Keratinocyte (primary cell): ENCODE measurements at regions not wholly inside any gene's neighbourhood (a gene's known extent, or its start where the extent isn't known, plus 50 kb on each side); places are given as distances from the start of the nearest gene placed in this dataset.

ENCODE experiments used
- DNase-seq: peaks from one replicate; pipeline ENCODE4 v3.0.0-alpha.2; 2011; ENCODE audit warnings: low read depth, missing footprints, low spot score
- FAIRE-seq: peaks from 2 replicates; lab custom pipeline; 2011; peaks lifted over from hg19 to GRCh38; lab: Jason Lieb, UNC
- H2AFZ ChIP-seq: 2 replicates; pipeline ENCODE4 v1.6.0; 2012; ENCODE audit warnings: low read length, control low read depth, inconsistent platforms; ENCODE audit not compliant: control insufficient read depth
- H3K27ac ChIP-seq: 2 replicates; pipeline ENCODE4 v1.5.1; 2011; ENCODE audit warnings: low read length; ENCODE audit not compliant: control insufficient read depth, insufficient read depth
- H3K27me3 ChIP-seq: 3 replicates; pipeline ENCODE4 v1.6.0; 2011; ENCODE audit warnings: low read length; ENCODE audit not compliant: control insufficient read depth, insufficient read depth; ENCODE audit errors: extremely low read depth
- H3K36me3 ChIP-seq, 2 experiments: 2 replicates in 1 of 2; 3 replicates in 1 of 2; pipeline ENCODE4 v1.5.1; 2011; ENCODE audit warnings: low read length in 2 of 2, mild to moderate bottlenecking in 1 of 2; ENCODE audit not compliant: control insufficient read depth in 2 of 2, insufficient read depth in 2 of 2; ENCODE audit errors: extremely low read depth in 1 of 2
- H3K4me1 ChIP-seq: 3 replicates; pipeline ENCODE4 v1.5.1; 2011; ENCODE audit warnings: low read length; ENCODE audit not compliant: control insufficient read depth, insufficient read depth; ENCODE audit errors: extremely low read depth
- H3K4me2 ChIP-seq: 3 replicates; pipeline ENCODE4 v1.6.0; 2011; ENCODE audit warnings: low read depth, low read length; ENCODE audit not compliant: control insufficient read depth, insufficient read depth; ENCODE audit errors: extremely low read depth
- H3K4me3 ChIP-seq, 3 experiments: fragments of 200-600 bp in 1 of 3; sonication (generic) in 1 of 3; 2 replicates in 2 of 3; 3 replicates in 1 of 3; pipeline ENCODE4 v1.5.1; 2011 to 2016; ENCODE audit warnings: low read length in 3 of 3, mild to moderate bottlenecking in 3 of 3, control low read depth in 2 of 3, inconsistent platforms in 1 of 3, low read depth in 1 of 3, mixed read lengths in 1 of 3, mixed run types in 1 of 3, moderate library complexity in 1 of 3; ENCODE audit not compliant: control insufficient read depth in 2 of 3, insufficient read depth in 2 of 3; ENCODE audit errors: extremely low read depth in 1 of 3
- H3K79me2 ChIP-seq: 2 replicates; pipeline ENCODE4 v1.6.0; 2012; ENCODE audit warnings: low read length; ENCODE audit not compliant: control insufficient read depth, insufficient read depth
- H3K9ac ChIP-seq: 3 replicates; pipeline ENCODE4 v1.6.0; 2011; ENCODE audit warnings: low read length; ENCODE audit not compliant: control insufficient read depth, insufficient read depth; ENCODE audit errors: extremely low read depth
- H3K9me1 ChIP-seq: 3 replicates; pipeline ENCODE4 v1.6.0; 2011; ENCODE audit warnings: low read length; ENCODE audit not compliant: control insufficient read depth, insufficient read depth; ENCODE audit errors: extremely low read depth
- H3K9me3 ChIP-seq: 2 replicates; pipeline ENCODE4 v1.5.1; 2012; ENCODE audit warnings: low read depth, low read length; ENCODE audit not compliant: control insufficient read depth
- H4K20me1 ChIP-seq: 3 replicates; pipeline ENCODE4 v1.6.0; 2011; ENCODE audit warnings: low read length; ENCODE audit not compliant: control insufficient read depth, insufficient read depth; ENCODE audit errors: extremely low read depth
- EZH2 ChIP-seq: IDR thresholded peaks from one replicate; pipeline ENCODE4 v1.6.1; 2012; ENCODE audit warnings: inconsistent platforms, mild to moderate bottlenecking, low read length, moderate library complexity
- dilution Hi-C: fragments of 300-500 bp; cut with MboI; formaldehyde crosslinking; loops from one replicate; pipeline ENCODE4 v1.7.0; 2020; ENCODE audit warnings: low sequenced_read_pairs; ENCODE audit not compliant: extremely low pct_ligation_motif_present
- small RNA-seq, 3 experiments: library from RNA; depleted of rRNA; stranded (forward); fragments of <200 nt; gene quantifications; one replicate each; pipeline ENCODE3, GENCODE V24; 2012; ENCODE audit warnings: low read depth in 3 of 3, low replicate concordance in 1 of 3; ENCODE audit not compliant: insufficient read length in 3 of 3
- TF ChIP-seq, protein P1 (sequence below), 3 experiments: IDR thresholded peaks in 1 of 3; conservative IDR thresholded peaks in 1 of 3; optimal IDR thresholded peaks in 1 of 3; 2 replicates in 2 of 3; 3 replicates in 1 of 3; pipeline versions ENCODE3 to v1.5.1; 2011; ENCODE audit warnings: low read length in 3 of 3, mild to moderate bottlenecking in 3 of 3, moderate library complexity in 2 of 3, control low read depth in 1 of 3, inconsistent platforms in 1 of 3; ENCODE audit not compliant: insufficient read depth in 2 of 3; ENCODE audit errors: extremely low read depth in 1 of 3

- DNase-seq (no peak), FAIRE-seq (no peak)
- no peak overlapping the region for H2AFZ ChIP-seq
- H3K9ac ChIP-seq: no peak overlapping the region
- no peak overlapping the region for H3K4me3 ChIP-seq
- no peaks in the 10 kb centered on the region for H3K27me3 ChIP-seq
- TF ChIP-seq, protein P1, sequence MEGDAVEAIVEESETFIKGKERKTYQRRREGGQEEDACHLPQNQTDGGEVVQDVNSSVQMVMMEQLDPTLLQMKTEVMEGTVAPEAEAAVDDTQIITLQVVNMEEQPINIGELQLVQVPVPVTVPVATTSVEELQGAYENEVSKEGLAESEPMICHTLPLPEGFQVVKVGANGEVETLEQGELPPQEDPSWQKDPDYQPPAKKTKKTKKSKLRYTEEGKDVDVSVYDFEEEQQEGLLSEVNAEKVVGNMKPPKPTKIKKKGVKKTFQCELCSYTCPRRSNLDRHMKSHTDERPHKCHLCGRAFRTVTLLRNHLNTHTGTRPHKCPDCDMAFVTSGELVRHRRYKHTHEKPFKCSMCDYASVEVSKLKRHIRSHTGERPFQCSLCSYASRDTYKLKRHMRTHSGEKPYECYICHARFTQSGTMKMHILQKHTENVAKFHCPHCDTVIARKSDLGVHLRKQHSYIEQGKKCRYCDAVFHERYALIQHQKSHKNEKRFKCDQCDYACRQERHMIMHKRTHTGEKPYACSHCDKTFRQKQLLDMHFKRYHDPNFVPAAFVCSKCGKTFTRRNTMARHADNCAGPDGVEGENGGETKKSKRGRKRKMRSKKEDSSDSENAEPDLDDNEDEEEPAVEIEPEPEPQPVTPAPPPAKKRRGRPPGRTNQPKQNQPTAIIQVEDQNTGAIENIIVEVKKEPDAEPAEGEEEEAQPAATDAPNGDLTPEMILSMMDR (optimal IDR thresholded peaks at IDR 0.05 in 1 of 3, IDR thresholded peaks at IDR 0.05 in 1 of 3, conservative IDR thresholded peaks at IDR 0.05 in 1 of 3; ENCODE audit: extremely low read depth in 1 of 3, insufficient read depth in 2 of 3, low read length in 3 of 3): no peak
- no peak for TF ChIP-seq EZH2
- dilution Hi-C loops: no loop called here
- no peaks in the 10 kb centered on the region for H4K20me1 ChIP-seq
- no peaks in the 10 kb centered on the region for H3K36me3 ChIP-seq
- H3K4me1 ChIP-seq: no peaks in the 10 kb centered on the region
- no peaks in the 10 kb centered on the region for H3K9me3 ChIP-seq
- no peak overlapping the region for H3K27ac ChIP-seq
- no peaks in the 10 kb centered on the region for H3K9me1 ChIP-seq
- H3K79me2 ChIP-seq: no peaks in the 10 kb centered on the region
- H3K4me2 ChIP-seq: no peak overlapping the region
These were observed 53.5 kb upstream of the PARD3 start for GRCh38 chr10:34868589-34868988.

GRCh38 chr10:34866848-34867247 is 51.8 kb upstream of the PARD3 start:
- FAIRE-seq: no peak
- H2AFZ ChIP-seq: no peak overlapping the region

More at GRCh38 chr10:34866848-34867247, 51.8 kb upstream of the PARD3 start:
- H3K9ac ChIP-seq: no peak overlapping the region
- no peak for DNase-seq
- dilution Hi-C loops: no loop called here
- TF ChIP-seq, protein P1 (optimal IDR thresholded peaks at IDR 0.05 in 1 of 3, IDR thresholded peaks at IDR 0.05 in 1 of 3, conservative IDR thresholded peaks at IDR 0.05 in 1 of 3; ENCODE audit: extremely low read depth in 1 of 3, insufficient read depth in 2 of 3, low read length in 3 of 3): no peak
- TF ChIP-seq EZH2: no peak
- H3K27me3 ChIP-seq: no peaks in the 10 kb centered on the region
- no peak overlapping the region for H3K4me2 ChIP-seq
- H3K9me3 ChIP-seq: no peaks in the 10 kb centered on the region
- H3K4me3 ChIP-seq: no peak overlapping the region
- no peaks in the 10 kb centered on the region for H3K9me1 ChIP-seq
- no peak overlapping the region for H3K27ac ChIP-seq
- H4K20me1 ChIP-seq: no peaks in the 10 kb centered on the region
- no peaks in the 10 kb centered on the region for H3K36me3 ChIP-seq
- no peaks in the 10 kb centered on the region for H3K79me2 ChIP-seq
- no peaks in the 10 kb centered on the region for H3K4me1 ChIP-seq

Small RNAs in the stretch of these regions (small RNA-seq; reads per million reads assigned to genes)
- gene RNU6-193P: 0 reads per million in 3 experiments
- gene RNU6-847P: 0 reads per million in 3 experiments
- gene SS18L2P1: 0 reads per million in 3 experiments
